Activated naive CD8-positive, alpha-beta T cell treated with anti-CD3 and anti-CD28 coated beads, Interleukin-2, amount 10 ng/mL, durations not matched to agents 7 days and 5 days (primary cell): ENCODE measurements at regions not wholly inside any gene's neighbourhood (a gene's known extent, or its start where the extent isn't known, plus 50 kb on each side); places are given as distances from the start of the nearest gene placed in this dataset.

Experiments used
- ATAC-seq: fragments of 150-1000 bp; cut with Tn5 transposase; one replicate; pipeline ENCODE4 v1.10.0; 2021; ENCODE audit warnings: low read depth, moderate library complexity
- POLR2A ChIA-PET: fragments of 350-600 bp; sonication (Branson Sonifier 250); formaldehyde crosslinking; loops from one replicate; lab custom pipeline; 2021; ENCODE audit warnings: antibody characterized with exemption; lab: Charles Lee
- DNase-seq: peaks from one replicate; pipeline ENCODE4 v3.0.0; 2021
- H3K27ac Mint-ChIP-seq: one replicate; pipeline ENCODE4 v1.8.0; 2022; ENCODE audit warnings: mild to moderate bottlenecking, mixed read lengths
- H3K27me3 Mint-ChIP-seq: one replicate; pipeline ENCODE4 v1.8.0; 2022; ENCODE audit warnings: mild to moderate bottlenecking, moderate library complexity, mixed read lengths
- H3K36me3 Mint-ChIP-seq: one replicate; pipeline ENCODE4 v1.8.0; 2021; ENCODE audit warnings: mild to moderate bottlenecking, mixed read lengths
- H3K4me1 Mint-ChIP-seq: one replicate; pipeline ENCODE4 v1.8.0; 2021; ENCODE audit warnings: mixed read lengths
- H3K4me3 Mint-ChIP-seq: one replicate; pipeline ENCODE4 v1.8.0; 2022; ENCODE audit warnings: mild to moderate bottlenecking, moderate library complexity, mixed read lengths
- H3K9me3 Mint-ChIP-seq: one replicate; pipeline ENCODE4 v1.8.0; 2021; ENCODE audit warnings: mixed read lengths

DNA sequence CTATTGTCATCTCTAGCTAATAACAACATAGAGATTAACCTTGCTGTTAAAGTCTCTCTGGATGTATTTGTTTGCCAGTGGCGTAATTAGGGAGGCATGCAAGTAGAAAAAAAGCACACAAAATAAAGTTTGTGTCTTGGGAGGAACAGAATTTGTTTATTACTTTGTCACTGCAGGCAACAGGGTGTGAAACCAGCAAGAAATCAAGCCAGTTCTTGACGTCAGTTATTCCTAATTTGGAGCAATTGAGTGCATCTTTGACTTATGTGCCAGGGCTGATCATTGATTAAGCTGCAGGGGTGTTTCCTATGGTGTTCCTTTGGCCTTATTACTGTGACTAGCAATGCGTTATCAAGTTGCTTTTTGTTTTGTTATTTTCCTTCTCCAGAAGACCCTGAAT, 751.0 kb downstream of the KCNA4 start:
- no peak overlapping the region for H3K27ac Mint-ChIP-seq
- H3K4me3 Mint-ChIP-seq, result no peak overlapping the region
- no peaks in the 10 kb centered on the region for H3K27me3 Mint-ChIP-seq
- no peaks in the 10 kb centered on the region for H3K9me3 Mint-ChIP-seq
- no peaks in the 10 kb centered on the region for H3K4me1 Mint-ChIP-seq
- POLR2A ChIA-PET, result no interaction called here
- H3K36me3 Mint-ChIP-seq, result no peaks in the 10 kb centered on the region
- ATAC-seq (no peak), DNase-seq (no peak)

DNA sequence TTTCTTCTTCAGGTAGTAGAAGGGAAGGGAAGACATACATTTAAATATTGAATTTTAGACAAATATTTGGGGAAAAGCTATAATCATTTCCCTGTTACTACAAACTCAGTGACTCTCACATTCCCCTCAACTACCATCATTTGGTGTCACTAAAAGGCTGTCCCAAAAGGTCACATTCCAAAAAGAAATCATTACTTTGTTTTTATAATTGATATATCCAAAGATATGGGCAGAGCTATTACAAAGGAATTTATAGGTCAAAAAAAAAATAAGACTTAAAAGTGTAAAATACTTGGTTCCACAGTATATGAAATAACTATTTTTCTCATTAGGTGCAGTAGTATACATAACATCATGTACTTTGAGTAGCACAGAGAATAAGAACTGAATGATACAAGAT, 751.4 kb downstream of the KCNA4 start:
- no peak for DNase-seq
- H3K27me3 Mint-ChIP-seq, result no peaks in the 10 kb centered on the region
- no peak overlapping the region for H3K27ac Mint-ChIP-seq
- H3K36me3 Mint-ChIP-seq, result no peaks in the 10 kb centered on the region
- no peak for ATAC-seq
- H3K4me3 Mint-ChIP-seq, result no peak overlapping the region
- H3K4me1 Mint-ChIP-seq, result no peaks in the 10 kb centered on the region
- POLR2A ChIA-PET, result no interaction called here
- no peaks in the 10 kb centered on the region for H3K9me3 Mint-ChIP-seq

DNA sequence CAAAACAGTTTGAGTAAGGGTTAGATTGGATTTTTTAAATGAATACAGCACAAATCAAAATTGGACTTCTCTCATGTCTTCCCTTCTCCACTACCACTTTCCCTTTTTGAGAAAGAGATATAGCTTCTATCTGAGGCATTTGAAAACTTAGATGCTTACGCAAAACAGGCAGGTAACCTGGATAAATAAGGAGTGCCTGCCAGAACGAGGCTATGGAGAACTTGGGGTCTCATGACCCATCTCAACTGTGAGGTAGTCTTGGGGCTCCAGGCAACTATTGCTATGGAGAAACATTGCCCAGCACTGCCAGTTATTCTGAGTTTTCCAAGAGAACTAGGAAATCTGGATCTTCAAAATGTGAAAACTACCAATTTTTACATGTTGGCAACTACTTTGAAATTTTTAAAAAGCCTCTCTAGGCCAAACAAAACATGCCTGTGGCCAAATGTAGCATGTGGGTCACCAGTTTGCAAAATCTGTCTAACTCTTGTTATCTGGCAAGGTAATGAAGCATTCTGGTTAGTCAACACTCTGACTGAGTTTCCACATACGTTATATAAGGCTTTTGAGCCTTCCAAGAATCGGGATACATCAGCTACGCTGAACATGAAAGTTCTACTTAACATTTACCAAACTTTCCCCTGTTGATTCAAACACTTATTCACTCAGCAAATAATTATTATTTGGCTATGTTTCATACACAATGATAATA, 752.7 kb downstream of the KCNA4 start:
- Mint-ChIP-seq H3K4me1 (no peaks in the 10 kb centered on the region), H3K4me3 (no peak overlapping the region), H3K27ac (no peak overlapping the region), H3K9me3 (peaks cover 3% of the 10 kb centered on the region), H3K36me3 (no peaks in the 10 kb centered on the region), H3K27me3 (no peaks in the 10 kb centered on the region)
- no peak for ATAC-seq
- POLR2A ChIA-PET, result no interaction called here
- no peak for DNase-seq

DNA sequence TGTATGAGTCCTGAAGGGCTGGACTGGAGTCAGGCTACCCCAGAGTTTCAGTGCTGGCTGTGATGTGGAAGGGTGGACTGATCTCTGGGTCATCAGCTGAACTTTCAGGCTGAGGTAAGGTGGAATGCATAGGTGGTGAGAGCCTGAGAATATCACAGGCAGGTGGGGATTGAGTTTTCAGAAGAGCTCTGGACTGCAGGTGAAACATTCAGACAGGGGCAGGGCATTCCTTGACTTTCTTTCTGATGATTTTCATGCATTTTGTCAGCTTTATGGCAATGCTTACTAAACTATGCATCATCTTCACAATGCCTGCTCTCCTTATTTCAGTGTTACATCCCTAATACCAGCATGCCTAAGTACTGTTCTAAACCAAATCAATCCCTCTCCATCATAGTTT, 755.0 kb downstream of the KCNA4 start:
- no peak for ATAC-seq
- H3K4me3 Mint-ChIP-seq, result no peak overlapping the region
- no peaks in the 10 kb centered on the region for H3K27me3 Mint-ChIP-seq
- H3K36me3 Mint-ChIP-seq, result no peaks in the 10 kb centered on the region
- no peaks in the 10 kb centered on the region for H3K4me1 Mint-ChIP-seq
- POLR2A ChIA-PET, result no interaction called here
- no peak overlapping the region for H3K27ac Mint-ChIP-seq
- DNase-seq, result no peak
- H3K9me3 Mint-ChIP-seq, result peaks cover 3% of the 10 kb centered on the region

DNA sequence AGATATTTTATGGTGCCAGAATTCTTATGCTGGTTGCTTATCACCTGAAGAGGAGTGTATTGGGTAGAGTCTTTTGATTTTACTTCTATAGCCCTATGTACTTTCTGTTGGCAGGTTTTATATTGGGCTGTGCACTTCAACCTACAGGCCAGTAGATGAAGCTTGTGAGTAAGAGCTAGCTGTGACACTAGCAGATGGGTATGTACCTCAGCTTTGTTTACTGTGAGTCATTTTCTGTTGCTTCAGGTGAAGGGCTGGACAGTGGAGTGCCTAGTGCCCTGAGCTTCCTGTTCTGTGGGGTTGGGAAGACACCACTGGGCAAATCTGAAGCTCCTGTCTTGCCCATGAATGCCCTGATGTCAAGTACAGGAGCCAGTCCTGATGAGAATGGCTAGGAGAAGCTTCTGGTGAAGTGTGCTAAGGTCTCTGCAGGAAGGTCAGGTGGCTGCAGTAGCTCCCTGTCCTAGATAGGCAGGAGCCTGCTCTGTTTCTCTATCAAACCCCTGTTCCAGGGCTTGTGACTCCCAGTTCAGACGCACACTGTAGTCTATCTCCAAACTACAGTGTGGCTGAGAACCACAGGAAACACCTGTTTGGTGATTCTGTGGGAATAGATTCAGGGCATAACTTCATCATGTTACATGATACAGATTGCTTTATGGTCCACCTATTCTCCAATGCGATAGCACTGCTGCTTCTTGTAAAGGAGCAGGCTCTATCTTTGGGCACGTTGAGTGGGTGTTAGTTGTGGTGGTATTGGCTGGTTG, 755.7 kb downstream of the KCNA4 start:
- peaks cover 3% of the 10 kb centered on the region for H3K9me3 Mint-ChIP-seq
- DNase-seq (no peak), ATAC-seq (no peak)
- H3K4me3 Mint-ChIP-seq, result no peak overlapping the region
- no peaks in the 10 kb centered on the region for H3K27me3 Mint-ChIP-seq
- no peaks in the 10 kb centered on the region for H3K4me1 Mint-ChIP-seq
- H3K36me3 Mint-ChIP-seq, result no peaks in the 10 kb centered on the region
- POLR2A ChIA-PET, result no interaction called here
- no peak overlapping the region for H3K27ac Mint-ChIP-seq

DNA sequence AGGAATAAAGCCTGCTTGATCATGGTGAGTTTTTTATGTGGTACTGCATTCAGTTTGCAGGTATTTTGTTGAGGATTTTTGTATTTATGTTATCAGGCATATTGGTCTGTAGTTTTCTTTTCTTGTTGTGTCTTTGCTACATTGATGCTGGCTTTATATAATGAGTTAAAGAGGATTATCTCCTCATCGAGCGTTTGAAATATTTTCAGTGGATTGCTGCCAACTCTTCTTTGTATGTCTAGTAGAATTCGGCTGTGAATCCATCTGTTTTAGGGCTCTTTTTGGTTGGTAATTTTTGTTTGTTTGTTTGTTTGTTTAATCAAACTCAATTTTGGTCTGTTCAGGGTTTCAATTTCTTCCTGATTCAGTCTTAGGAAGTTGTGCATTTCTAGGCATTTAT, 758.4 kb downstream of the KCNA4 start:
- peaks cover 3% of the 10 kb centered on the region for H3K9me3 Mint-ChIP-seq
- DNase-seq, result no peak
- no peaks in the 10 kb centered on the region for H3K4me1 Mint-ChIP-seq
- POLR2A ChIA-PET, result no interaction called here
- no peaks in the 10 kb centered on the region for H3K27me3 Mint-ChIP-seq
- ATAC-seq, result no peak
- H3K27ac Mint-ChIP-seq, result no peak overlapping the region
- H3K4me3 Mint-ChIP-seq, result no peak overlapping the region
- H3K36me3 Mint-ChIP-seq, result no peaks in the 10 kb centered on the region

DNA sequence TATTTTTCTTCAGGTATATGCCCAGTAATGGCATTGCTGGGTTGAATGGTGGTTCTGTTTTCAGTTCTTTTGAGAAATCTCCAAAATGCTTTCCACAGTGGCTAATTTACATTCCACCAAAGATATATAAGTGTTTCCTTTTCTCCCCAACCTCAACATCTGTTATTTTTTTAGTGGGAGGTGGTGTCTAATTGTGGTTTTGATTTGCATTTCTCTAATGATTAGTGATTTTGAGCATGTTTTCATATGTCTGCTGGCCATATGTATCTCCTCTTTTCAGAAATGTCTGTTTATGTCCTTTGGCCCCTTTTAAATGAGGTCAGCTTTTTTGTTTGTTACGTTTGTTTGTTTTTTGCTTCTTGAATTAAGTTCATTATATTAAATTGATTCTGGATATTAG, 760.2 kb downstream of the KCNA4 start:
- H3K36me3 Mint-ChIP-seq, result no peaks in the 10 kb centered on the region
- H3K4me1 Mint-ChIP-seq, result no peaks in the 10 kb centered on the region
- peaks cover 5% of the 10 kb centered on the region for H3K9me3 Mint-ChIP-seq
- H3K27me3 Mint-ChIP-seq, result no peaks in the 10 kb centered on the region
- no peak for DNase-seq
- no peak overlapping the region for H3K27ac Mint-ChIP-seq
- no peak overlapping the region for H3K4me3 Mint-ChIP-seq
- POLR2A ChIA-PET, result no interaction called here
- ATAC-seq, result no peak

DNA sequence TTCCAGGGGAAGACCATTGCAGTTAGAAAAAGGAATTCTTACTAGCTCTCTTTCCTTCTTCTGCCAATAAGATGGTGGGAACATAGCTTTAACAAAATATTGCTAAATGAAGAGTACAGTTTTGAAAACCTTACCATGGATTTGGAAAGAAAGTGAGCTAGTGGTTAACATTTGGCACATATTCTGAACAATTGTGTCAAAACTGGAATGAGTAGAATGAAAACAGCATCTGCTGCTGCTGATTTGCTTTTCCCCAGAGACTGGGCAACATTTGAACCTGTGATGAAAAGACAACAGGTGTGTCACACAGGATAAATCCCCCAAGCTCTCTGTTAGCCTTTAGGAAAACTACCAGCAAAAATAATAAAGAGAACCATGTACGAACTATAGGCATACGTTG, 761.4 kb downstream of the KCNA4 start:
- POLR2A ChIA-PET, result no interaction called here
- DNase-seq, result no peak
- H3K27me3 Mint-ChIP-seq, result no peaks in the 10 kb centered on the region

DNA sequence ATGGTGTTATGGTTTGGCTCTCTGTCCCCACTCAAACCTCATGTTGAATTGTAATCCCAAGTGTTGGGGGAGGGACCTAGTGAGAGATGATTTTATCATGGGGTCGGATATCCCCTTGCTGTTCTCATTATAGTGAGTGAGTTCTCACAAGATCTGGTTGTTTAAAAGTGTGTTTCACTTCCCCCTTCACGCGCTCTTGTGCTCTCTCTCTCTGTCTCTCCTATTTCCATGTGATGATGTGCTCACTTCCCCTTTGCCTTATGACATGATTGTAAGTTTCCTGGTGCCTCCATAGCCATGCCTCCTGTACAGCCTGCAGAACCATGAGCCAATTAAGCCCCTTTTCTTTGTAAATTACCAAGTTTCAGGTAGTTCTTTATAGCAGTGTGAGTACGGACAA, 765.1 kb downstream of the KCNA4 start:
- H3K27ac Mint-ChIP-seq, result no peak overlapping the region
- POLR2A ChIA-PET, result no interaction called here
- H3K4me3 Mint-ChIP-seq, result no peak overlapping the region
- H3K36me3 Mint-ChIP-seq, result no peaks in the 10 kb centered on the region
- ATAC-seq (no peak), DNase-seq (no peak)
- peaks cover 2% of the 10 kb centered on the region for H3K9me3 Mint-ChIP-seq
- H3K4me1 Mint-ChIP-seq, result no peaks in the 10 kb centered on the region
- H3K27me3 Mint-ChIP-seq, result no peaks in the 10 kb centered on the region

More for the DNA sequence above, 761.4 kb downstream of the KCNA4 start:
- H3K4me3 Mint-ChIP-seq, result no peak overlapping the region
- peaks cover 5% of the 10 kb centered on the region for H3K9me3 Mint-ChIP-seq
- no peaks in the 10 kb centered on the region for H3K36me3 Mint-ChIP-seq
- no peak for ATAC-seq
- H3K27ac Mint-ChIP-seq, result no peak overlapping the region
- H3K4me1 Mint-ChIP-seq, result no peaks in the 10 kb centered on the region

DNA sequence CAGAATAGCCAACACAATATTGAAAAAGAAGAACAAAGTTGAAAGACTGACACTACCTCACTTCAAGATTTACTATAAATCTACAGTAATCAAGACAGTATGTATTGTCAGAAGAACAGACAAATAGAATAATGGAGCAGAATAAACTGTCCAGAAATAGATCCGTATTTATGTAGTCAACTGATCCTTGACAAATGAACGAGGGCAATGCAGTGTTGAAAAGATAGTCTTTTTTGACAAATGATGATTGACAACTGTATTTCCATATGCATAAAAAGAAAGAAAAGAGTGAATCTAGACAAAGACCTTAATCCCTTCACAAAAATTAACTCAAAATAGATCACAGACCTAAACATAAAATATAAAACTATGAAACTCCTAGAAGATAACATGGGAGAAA, 767.1 kb downstream of the KCNA4 start:
- H3K4me1 Mint-ChIP-seq, result no peaks in the 10 kb centered on the region
- ATAC-seq, result no peak
- H3K36me3 Mint-ChIP-seq, result no peaks in the 10 kb centered on the region
- H3K27me3 Mint-ChIP-seq, result no peaks in the 10 kb centered on the region
- no peak overlapping the region for H3K27ac Mint-ChIP-seq
- no peak overlapping the region for H3K4me3 Mint-ChIP-seq
- H3K9me3 Mint-ChIP-seq, result peaks cover 5% of the 10 kb centered on the region
- POLR2A ChIA-PET, result no interaction called here
- DNase-seq, result no peak

DNA sequence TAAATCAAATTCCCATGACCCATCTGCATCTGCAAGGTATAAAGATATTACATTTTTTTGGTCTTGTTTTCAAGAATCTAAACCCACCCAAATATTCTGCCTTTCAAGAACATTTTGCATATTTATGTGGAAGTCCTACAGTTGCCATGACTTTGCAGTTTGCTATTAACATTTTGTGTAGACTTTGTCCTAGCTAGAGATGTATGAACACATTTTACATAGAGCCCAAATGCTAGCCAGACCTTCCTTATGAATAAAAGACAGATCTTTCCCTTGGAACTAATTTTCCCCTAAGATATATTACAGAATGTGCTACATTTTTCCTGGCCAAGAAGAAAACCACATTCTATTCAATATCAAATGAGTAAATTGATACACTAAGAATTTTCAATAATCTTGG, 772.5 kb downstream of the KCNA4 start:
- Mint-ChIP-seq H3K4me1 (no peaks in the 10 kb centered on the region), H3K27me3 (no peaks in the 10 kb centered on the region), H3K4me3 (no peak overlapping the region), H3K36me3 (no peaks in the 10 kb centered on the region), H3K27ac (no peak overlapping the region), H3K9me3 (peaks cover 3% of the 10 kb centered on the region)
- no peak for DNase-seq
- ATAC-seq, result no peak
- POLR2A ChIA-PET, result no interaction called here

DNA sequence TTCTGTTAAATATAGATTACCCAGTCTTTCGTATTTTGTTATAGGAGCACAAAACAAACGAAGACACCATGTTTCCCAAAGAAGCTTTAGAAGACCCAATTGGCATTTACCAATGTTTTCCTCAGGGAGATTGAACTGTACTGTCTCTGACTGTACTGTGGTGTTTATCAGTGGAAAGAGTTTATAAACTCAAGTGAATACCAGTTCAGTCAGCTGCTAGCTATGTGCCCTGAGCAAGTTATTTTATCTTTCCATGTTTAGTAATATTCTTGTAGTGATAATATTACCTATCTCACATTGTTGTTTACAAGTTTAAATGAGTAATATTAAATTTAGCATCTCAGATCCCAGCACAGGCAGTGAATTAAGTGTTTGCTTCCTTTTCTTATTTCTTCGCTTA, 773.2 kb downstream of the KCNA4 start:
- no peaks in the 10 kb centered on the region for H3K27me3 Mint-ChIP-seq
- no peak for ATAC-seq
- no peaks in the 10 kb centered on the region for H3K4me1 Mint-ChIP-seq
- no peaks in the 10 kb centered on the region for H3K36me3 Mint-ChIP-seq
- H3K4me3 Mint-ChIP-seq, result no peak overlapping the region
- POLR2A ChIA-PET, result no interaction called here
- H3K9me3 Mint-ChIP-seq, result peaks cover 3% of the 10 kb centered on the region
- H3K27ac Mint-ChIP-seq, result no peak overlapping the region
- no peak for DNase-seq

DNA sequence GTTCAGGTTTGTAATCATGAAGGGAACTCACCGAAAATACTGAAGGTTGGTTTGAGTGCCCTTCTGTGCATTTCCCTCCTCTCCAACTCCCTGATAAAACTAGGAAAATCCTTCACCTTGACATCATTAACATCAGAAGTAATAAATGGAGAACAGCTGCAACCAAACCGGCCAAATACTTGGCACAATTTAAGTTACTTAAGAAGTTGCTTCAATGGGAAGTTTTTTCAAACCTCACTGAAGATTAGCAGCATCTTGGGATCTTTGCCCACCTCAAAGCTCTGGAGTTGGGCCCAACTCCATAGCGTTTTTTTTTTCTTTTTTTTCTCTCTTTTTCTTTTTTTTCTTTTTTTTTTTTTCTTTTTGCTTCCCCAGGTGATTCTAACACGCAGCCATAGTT, 784.8 kb downstream of the KCNA4 start:
- POLR2A ChIA-PET, result no interaction called here
- no peak for ATAC-seq
- no peak overlapping the region for H3K27ac Mint-ChIP-seq

DNA sequence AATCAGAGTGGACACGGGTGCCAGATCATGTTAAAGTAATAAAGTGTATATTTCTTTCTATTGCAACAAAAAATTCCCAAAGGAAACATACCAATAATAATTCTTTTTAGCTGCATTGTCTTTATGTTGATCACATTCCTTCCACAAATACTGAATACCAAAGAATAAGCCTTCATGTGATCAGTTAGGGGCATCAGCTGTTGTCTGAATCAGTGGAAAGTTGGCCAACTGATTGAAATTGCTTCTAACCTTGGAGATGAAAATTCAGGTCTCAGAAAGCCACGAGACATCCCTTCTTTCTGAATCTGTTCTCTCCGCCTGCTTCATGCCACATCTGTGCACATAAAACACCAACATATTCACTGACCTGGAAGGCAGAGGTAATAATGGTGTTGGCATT, 785.2 kb downstream of the KCNA4 start:
- ATAC-seq (no peak), DNase-seq (no peak)
- Mint-ChIP-seq H3K27ac (no peak overlapping the region), H3K9me3 (no peaks in the 10 kb centered on the region), H3K4me3 (no peak overlapping the region), H3K27me3 (no peaks in the 10 kb centered on the region), H3K36me3 (no peaks in the 10 kb centered on the region), H3K4me1 (no peaks in the 10 kb centered on the region)
- POLR2A ChIA-PET, result no interaction called here

More for the DNA sequence above, 784.8 kb downstream of the KCNA4 start:
- no peaks in the 10 kb centered on the region for H3K4me1 Mint-ChIP-seq
- no peak for DNase-seq
- H3K9me3 Mint-ChIP-seq, result no peaks in the 10 kb centered on the region
- no peaks in the 10 kb centered on the region for H3K36me3 Mint-ChIP-seq
- H3K27me3 Mint-ChIP-seq, result no peaks in the 10 kb centered on the region
- H3K4me3 Mint-ChIP-seq, result no peak overlapping the region
